GM20000 (cell line): ENCODE measurements at regions not wholly inside any gene's neighbourhood (a gene's known extent, or its start where the extent isn't known, plus 50 kb on each side); places are given as distances from the start of the nearest gene placed in this dataset.

Experiments used
- DNase-seq: peaks from one replicate; pipeline ENCODE4 v3.0.0; 2012; ENCODE audit warnings: low spot score
- TF ChIP-seq, protein P1 (sequence below): IDR thresholded peaks from 2 replicates; pipeline ENCODE4 v1.5.1; 2012; ENCODE audit warnings: mild to moderate bottlenecking, control low read depth; ENCODE audit errors: extremely low read depth, missing control alignments

DNA sequence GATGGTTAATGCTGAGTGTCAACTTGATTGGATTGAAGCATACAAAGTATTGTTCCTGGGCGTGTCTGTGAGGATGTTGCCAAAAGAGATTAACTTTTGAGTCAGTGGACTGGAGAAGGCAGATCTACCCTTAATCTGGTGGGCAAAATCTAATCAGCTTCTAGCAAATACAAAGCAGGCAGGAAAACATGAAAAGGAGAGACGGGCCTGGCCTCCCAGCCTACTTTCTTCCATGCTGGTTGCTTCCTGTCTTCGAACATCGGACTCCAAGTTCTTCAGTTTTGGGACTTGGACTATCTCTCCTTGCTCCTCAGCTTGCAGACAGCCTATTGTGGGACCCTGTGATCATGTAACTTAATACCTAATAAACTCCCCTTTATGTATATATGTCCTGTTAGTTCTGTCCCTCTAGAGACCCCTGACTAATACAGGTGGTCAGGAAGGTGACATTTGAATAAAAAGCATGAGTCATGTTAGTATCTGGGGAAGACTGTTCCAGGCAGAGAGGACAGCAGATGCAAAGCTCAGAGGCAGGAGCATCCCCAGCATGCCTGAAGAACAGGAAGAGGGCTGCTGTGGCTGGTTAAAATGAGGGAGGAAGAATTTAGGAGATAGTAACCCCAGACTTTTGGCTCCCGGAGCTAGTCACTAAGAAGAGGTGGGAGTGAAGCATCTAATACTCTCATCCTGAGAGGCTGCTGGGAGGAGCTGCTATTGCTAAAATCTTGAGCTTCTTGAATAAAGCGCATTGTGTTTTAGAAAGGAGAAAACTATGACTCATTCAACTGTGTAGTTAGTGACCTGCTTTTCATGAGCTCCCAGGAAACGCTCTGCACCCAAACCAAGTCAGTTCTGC lies 207.4 kb upstream of the HES1 start:
- TF ChIP-seq, protein P1, sequence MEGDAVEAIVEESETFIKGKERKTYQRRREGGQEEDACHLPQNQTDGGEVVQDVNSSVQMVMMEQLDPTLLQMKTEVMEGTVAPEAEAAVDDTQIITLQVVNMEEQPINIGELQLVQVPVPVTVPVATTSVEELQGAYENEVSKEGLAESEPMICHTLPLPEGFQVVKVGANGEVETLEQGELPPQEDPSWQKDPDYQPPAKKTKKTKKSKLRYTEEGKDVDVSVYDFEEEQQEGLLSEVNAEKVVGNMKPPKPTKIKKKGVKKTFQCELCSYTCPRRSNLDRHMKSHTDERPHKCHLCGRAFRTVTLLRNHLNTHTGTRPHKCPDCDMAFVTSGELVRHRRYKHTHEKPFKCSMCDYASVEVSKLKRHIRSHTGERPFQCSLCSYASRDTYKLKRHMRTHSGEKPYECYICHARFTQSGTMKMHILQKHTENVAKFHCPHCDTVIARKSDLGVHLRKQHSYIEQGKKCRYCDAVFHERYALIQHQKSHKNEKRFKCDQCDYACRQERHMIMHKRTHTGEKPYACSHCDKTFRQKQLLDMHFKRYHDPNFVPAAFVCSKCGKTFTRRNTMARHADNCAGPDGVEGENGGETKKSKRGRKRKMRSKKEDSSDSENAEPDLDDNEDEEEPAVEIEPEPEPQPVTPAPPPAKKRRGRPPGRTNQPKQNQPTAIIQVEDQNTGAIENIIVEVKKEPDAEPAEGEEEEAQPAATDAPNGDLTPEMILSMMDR = no peak
- no peak for DNase-seq

DNA sequence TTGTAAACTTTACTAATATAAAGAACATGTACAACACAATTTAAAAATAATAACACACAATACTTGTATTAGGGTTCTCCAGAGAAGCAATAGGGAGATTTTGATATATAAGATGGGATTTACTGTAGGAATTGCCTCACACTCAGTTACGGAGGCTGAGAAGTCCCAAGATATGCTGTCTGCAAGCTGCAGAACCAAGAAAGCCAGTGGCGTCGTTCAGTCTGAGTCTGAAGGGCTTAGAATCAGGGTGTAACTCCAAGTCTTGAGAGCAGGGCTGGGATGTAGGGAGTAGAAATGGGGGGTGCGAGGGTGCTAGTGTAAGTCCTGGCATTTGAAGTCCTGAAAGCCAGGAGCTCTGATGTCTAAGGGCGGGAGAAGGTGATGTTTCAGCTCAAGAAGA lies 206.6 kb upstream of the HES1 start:
- TF ChIP-seq, protein P1 = no peak
- no peak for DNase-seq

DNA sequence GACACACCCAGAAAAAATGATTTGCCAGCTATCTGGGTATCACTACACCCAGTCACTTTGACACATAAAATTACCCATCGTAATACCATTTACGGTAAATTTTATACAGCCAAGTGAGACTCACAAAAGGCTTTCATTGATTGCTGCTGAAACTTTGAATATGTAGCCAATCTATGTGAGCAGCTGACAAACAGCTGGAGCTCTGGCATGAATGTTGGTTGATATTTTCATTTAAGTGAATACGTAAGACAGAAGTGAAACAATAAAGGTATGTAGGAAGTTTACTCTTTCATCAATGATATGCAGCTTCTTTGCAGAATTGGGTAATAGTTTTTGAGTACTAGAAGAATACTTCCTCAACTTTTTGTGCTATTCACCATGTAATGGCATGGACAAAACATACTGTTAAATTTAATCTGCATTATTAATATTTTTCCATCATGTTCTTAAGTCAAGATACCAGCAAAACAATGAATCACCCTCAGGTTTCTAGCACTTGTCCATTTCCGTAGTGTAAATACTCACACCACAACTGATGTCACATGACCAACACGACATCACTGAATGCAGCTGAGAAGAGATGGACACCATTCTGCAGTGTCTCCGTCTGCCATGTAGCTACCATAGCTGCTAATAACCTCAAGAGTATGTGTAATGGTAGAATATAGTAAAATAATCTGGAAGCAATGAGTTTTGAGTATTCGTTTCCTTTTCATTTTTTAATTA lies 205.9 kb upstream of the HES1 start:
- TF ChIP-seq, protein P1 = no peak
- no peak for DNase-seq

DNA sequence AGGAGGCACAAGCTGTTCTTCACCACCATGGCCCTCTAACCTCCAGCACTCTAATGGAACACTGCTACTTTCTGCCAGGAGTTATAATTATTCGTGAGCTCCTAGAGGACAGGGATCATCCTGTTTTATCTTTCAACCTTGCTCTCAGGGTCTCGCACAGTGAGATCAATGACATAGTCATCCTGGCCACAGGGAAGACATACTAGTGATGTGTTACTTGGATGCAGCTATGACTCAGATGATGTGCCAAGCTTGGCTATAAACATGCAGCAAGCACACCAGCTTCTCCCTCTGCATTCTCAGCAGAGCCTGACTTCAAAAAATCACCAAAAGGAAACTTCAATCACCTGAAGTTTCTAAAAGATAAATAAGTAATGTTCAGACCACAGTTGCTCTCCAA lies 203.8 kb upstream of the HES1 start:
- TF ChIP-seq, protein P1 = no peak
- no peak for DNase-seq

DNA sequence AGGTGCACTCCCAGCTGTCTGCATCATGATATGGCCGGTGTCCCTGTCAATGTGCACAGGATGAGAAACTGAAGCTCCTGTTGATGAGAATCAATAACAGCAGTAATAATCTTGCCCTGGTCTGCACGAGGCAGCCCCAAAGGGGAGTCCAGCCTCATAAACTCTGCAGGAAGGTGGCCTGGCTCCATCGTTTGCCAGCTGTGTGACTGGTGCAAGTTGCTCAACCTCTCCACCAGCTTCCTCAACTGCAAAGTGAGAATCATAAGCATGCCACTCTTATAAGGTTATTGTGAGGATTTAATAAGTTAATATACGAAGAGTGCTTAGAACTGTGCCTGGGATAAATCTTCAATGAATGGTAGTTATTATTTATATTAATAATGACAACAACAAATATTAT lies 203.4 kb upstream of the HES1 start:
- DNase-seq = no peak
- TF ChIP-seq, protein P1 = no peak

DNA sequence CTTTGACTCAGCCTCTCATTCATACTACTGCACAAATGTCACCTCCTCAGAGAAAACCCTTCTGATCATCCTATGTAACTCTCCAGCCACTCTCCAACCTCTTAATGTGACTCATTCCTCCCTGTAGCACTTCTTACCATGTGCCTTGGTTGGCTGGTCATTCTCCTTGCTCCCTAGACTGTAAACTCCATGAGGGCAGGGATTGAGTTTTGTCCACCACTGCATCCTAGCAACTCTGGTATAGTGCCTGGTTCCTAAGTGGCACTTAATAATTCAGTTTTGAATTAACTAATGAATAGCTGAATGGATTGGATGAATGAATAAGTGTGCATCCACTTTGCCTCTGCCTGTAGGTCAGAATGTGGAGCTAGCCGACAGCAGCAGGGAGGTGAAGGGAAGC lies 202.5 kb upstream of the HES1 start:
- TF ChIP-seq, protein P1 = no peak
- no peak for DNase-seq

DNA sequence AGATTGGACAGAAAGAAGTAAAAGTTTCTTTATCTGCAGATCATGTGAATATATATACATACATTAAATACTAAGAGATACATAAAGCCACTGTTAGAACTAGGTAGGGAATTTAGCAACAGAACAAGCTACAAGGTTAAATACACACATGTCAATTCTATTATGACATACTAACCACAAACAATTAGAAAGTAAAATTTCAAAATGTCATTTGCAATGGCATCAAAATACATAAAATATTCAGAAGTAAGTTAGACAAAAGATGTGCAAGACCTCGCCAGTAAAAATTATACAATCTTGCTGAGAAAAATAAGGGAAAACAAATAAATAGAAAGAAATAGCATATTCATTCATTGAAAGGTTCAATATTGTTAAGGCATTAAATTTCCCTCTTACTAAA lies 200.0 kb upstream of the HES1 start:
- DNase-seq = no peak
- TF ChIP-seq, protein P1 = no peak
